SK-N-SH treated with all-trans-retinoic acid at 6 μM for 48 hours (cell line): ENCODE measurements at regions not wholly inside any gene's neighbourhood (a gene's known extent, or its start where the extent isn't known, plus 50 kb on each side); places are given as distances from the start of the nearest gene placed in this dataset.

ENCODE experiments used
- ARNTL ChIP-seq: fragments of 450-650 bp; formaldehyde crosslinking; IDR thresholded peaks from 2 replicates; pipeline ENCODE4 v1.5.0; 2020; ENCODE audit warnings: low read depth, mild to moderate bottlenecking, moderate library complexity, borderline replicate concordance
- SNAI2 ChIP-seq: fragments of 250-450 bp; sonication (Bioruptor Pico); IDR thresholded peaks from 2 replicates; pipeline ENCODE4 v1.5.0; 2020; ENCODE audit warnings: mild to moderate bottlenecking, moderate library complexity
- TCF4 ChIP-seq: fragments of 250-450 bp; sonication (Bioruptor Pico); IDR thresholded peaks from 2 replicates; pipeline ENCODE4 v1.8.0; 2021; ENCODE audit warnings: mild to moderate bottlenecking, moderate library complexity, borderline replicate concordance
- ZFP30 ChIP-seq: fragments of 450-650 bp; formaldehyde crosslinking; IDR thresholded peaks from 2 replicates; pipeline ENCODE4 v1.5.0; 2022; ENCODE audit warnings: mild to moderate bottlenecking, moderate library complexity
- TF ChIP-seq, protein P1 (sequence below): fragments of 250-450 bp; sonication (Bioruptor Pico); IDR thresholded peaks from 2 replicates; pipeline ENCODE4 v1.8.0; 2020; ENCODE audit warnings: mild to moderate bottlenecking, moderate library complexity, borderline replicate concordance

DNA sequence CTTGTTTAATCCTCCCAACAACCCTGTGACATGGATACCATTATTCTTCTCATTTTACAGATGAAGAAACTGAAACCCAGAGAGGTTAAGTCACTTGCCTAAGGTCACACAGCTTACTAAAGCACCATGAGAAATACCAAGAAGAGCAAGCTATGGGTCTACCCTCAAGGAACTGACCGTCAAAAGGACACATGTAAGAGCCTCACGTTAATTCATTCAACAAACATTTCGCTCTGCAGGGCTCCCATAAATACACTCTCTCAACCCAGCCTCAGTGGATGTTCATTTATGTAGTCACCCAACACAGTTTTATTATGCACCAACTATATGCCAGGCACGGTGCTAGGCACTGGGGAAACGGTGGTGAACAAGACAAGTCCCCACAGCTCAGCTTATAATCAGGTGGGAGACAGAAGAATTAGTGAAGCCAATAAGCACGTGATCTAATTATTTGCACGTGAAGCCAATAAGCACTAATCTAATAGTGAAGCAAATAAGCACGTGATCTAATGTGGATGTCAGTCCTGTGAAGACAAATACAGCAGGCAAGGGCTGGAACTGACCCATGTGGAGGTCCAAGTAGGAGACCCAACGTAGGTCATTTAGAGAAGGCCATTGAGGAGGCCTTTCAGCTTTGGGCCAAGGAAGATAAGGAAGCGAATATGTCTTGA lies 52.1 kb upstream of the ZBTB40 start (continued):
- TF ChIP-seq, protein P1, sequence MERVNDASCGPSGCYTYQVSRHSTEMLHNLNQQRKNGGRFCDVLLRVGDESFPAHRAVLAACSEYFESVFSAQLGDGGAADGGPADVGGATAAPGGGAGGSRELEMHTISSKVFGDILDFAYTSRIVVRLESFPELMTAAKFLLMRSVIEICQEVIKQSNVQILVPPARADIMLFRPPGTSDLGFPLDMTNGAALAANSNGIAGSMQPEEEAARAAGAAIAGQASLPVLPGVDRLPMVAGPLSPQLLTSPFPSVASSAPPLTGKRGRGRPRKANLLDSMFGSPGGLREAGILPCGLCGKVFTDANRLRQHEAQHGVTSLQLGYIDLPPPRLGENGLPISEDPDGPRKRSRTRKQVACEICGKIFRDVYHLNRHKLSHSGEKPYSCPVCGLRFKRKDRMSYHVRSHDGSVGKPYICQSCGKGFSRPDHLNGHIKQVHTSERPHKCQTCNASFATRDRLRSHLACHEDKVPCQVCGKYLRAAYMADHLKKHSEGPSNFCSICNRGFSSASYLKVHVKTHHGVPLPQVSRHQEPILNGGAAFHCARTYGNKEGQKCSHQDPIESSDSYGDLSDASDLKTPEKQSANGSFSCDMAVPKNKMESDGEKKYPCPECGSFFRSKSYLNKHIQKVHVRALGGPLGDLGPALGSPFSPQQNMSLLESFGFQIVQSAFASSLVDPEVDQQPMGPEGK (CRISPR knock-in tag) = no peak
- TF ChIP-seq SNAI2 (no peak), ZFP30 (CRISPR knock-in tag) (no peak), TCF4 (CRISPR knock-in tag) (no peak), ARNTL (CRISPR knock-in tag) (no peak)
